ENCODE measurements at regions not wholly inside any gene's neighbourhood (a gene's known extent, or its start where the extent isn't known, plus 50 kb on each side); places are given as distances from the start of the nearest gene placed in this dataset.

- TF ChIP-seq CTCF (conservative IDR thresholded peaks at IDR 0.05; ENCODE audit: low read depth, low read length) = no peak
- no peak for DNase-seq (ENCODE audit: low read depth)
- no peak overlapping the region for H3K4me3 ChIP-seq (ENCODE audit: low read depth, low read length)
Measured at GRCh38 chr17:70352834-70353233, 183.5 kb downstream of the KCNJ2 start.

- TF ChIP-seq CTCF (conservative IDR thresholded peaks at IDR 0.05; ENCODE audit: low read depth, low read length) = no peak
- no peak overlapping the region for H3K4me3 ChIP-seq (ENCODE audit: low read depth, low read length)
Measured at GRCh38 chr17:70353408-70354092, 184.2 kb downstream of the KCNJ2 start.

GRCh38 chr17:70355185-70355584 is 185.9 kb downstream of the KCNJ2 start:
- DNase-seq (ENCODE audit: low read depth) = peak; percentile 49
- no peak for TF ChIP-seq CTCF (conservative IDR thresholded peaks at IDR 0.05; ENCODE audit: low read depth, low read length)
- no peak overlapping the region for H3K4me3 ChIP-seq (ENCODE audit: low read depth, low read length)

More at GRCh38 chr17:70353408-70354092, 184.2 kb downstream of the KCNJ2 start:
- DNase-seq (ENCODE audit: low read depth) = no peak

GRCh38 chr17:70357190-70357589 is 187.9 kb downstream of the KCNJ2 start:
- no peak for DNase-seq (ENCODE audit: low read depth)
- TF ChIP-seq CTCF (conservative IDR thresholded peaks at IDR 0.05; ENCODE audit: low read depth, low read length) = no peak
- no peak overlapping the region for H3K4me3 ChIP-seq (ENCODE audit: low read depth, low read length)

- peak; percentile 93 for DNase-seq (ENCODE audit: low read depth)
- no peak for TF ChIP-seq CTCF (conservative IDR thresholded peaks at IDR 0.05; ENCODE audit: low read depth, low read length)
- H3K4me3 ChIP-seq (ENCODE audit: low read depth, low read length) = no peak overlapping the region
Measured at GRCh38 chr17:70365091-70365583, 195.8 kb downstream of the KCNJ2 start.

GRCh38 chr17:70366386-70366785 is 197.1 kb downstream of the KCNJ2 start:
- no peak overlapping the region for H3K4me3 ChIP-seq (ENCODE audit: low read depth, low read length)
- no peak for TF ChIP-seq CTCF (conservative IDR thresholded peaks at IDR 0.05; ENCODE audit: low read depth, low read length)
- no peak for DNase-seq (ENCODE audit: low read depth)

GRCh38 chr17:70368011-70368410 is 198.7 kb downstream of the KCNJ2 start:
- no peak for DNase-seq (ENCODE audit: low read depth)
- no peak overlapping the region for H3K4me3 ChIP-seq (ENCODE audit: low read depth, low read length)
- TF ChIP-seq CTCF (conservative IDR thresholded peaks at IDR 0.05; ENCODE audit: low read depth, low read length) = no peak
